HEK293T (cell line): ENCODE measurements at regions not wholly inside any gene's neighbourhood (a gene's known extent, or its start where the extent isn't known, plus 50 kb on each side); places are given as distances from the start of the nearest gene placed in this dataset.

Experiments
- ARNT ChIP-seq: fragments of 450-650 bp; IDR thresholded peaks from 2 replicates; pipeline ENCODE4 v1.6.1; 2017; ENCODE audit warnings: mild to moderate bottlenecking
- CTBP1 ChIP-seq: fragments of 450-650 bp; IDR thresholded peaks from 2 replicates; pipeline ENCODE4 v1.6.1; 2016; ENCODE audit warnings: borderline replicate concordance
- ELF4 ChIP-seq: fragments of 450-650 bp; IDR thresholded peaks from 2 replicates; pipeline ENCODE4 v1.6.1; 2017; ENCODE audit warnings: antibody characterized with exemption
- HDGF ChIP-seq: fragments of 450-650 bp; IDR thresholded peaks from 2 replicates; pipeline ENCODE4 v1.6.1; 2017; ENCODE audit warnings: antibody characterized with exemption, borderline replicate concordance
- SP1 ChIP-seq: fragments of 450-650 bp; IDR thresholded peaks from 2 replicates; pipeline ENCODE4 v1.6.1; 2017
- SUZ12 ChIP-seq: fragments of 450-650 bp; IDR thresholded peaks from 2 replicates; pipeline ENCODE4 v1.6.1; 2016; ENCODE audit warnings: mild to moderate bottlenecking

GRCh38 chr4:32748498-32748897 is 2028.3 kb downstream of the PCDH7 start:
- TF ChIP-seq CTBP1 (no peak), SP1 (no peak), SUZ12 (no peak), ELF4 (no peak), ARNT (no peak), HDGF (no peak)
